BE2C (cell line): ENCODE measurements at regions not wholly inside any gene's neighbourhood (a gene's known extent, or its start where the extent isn't known, plus 50 kb on each side); places are given as distances from the start of the nearest gene placed in this dataset.

Experiments used
- DNase-seq: peaks from one replicate; pipeline ENCODE4 v3.0.0-alpha.2; 2020
- H3K27me3 ChIP-seq: fragments of 250-450 bp; sonication (Bioruptor Pico); 2 replicates; pipeline ENCODE4 v1.5.1; 2020; ENCODE audit warnings: mild to moderate bottlenecking
- H3K36me3 ChIP-seq: fragments of 250-450 bp; sonication (Bioruptor Pico); 2 replicates; pipeline ENCODE4 v1.5.1; 2020; ENCODE audit warnings: mild to moderate bottlenecking
- H3K4me1 ChIP-seq: fragments of 250-450 bp; sonication (Bioruptor Pico); 2 replicates; pipeline ENCODE4 v1.5.1; 2020
- H3K4me3 ChIP-seq: 2 replicates; pipeline ENCODE4 v1.5.1; 2011; ENCODE audit warnings: low read depth, low read length
- H3K9me3 ChIP-seq: fragments of 250-450 bp; sonication (Bioruptor Pico); 2 replicates; pipeline ENCODE4 v1.5.1; 2020
- CTCF ChIP-seq: IDR thresholded peaks from 2 replicates; pipeline ENCODE4 v1.5.1; 2012; ENCODE audit warnings: mild to moderate bottlenecking, low read depth, low read length

DNA sequence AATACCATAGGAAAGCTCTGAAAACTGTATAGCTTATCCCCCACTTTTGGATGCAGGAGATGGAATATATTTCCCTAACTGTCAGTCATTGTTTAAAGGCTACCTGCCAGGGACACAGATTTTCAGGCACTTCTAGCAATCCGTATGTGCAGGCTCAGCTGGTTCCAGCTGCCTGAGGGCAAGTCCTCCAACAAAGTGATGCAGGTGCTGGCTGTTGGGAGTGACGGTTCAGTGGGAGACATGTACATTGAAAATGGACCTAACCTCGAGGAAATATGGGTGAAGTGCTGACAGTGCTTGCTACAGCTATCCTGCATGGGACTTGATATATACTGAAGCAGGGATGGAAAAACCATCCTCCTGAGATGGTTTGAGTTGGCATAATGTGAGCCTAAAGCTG, 153.1 kb upstream of the GAP43 start:
- no peak for TF ChIP-seq CTCF
- Histone ChIP-seq H3K9me3 (no peaks in the 10 kb centered on the region), H3K4me1 (peaks cover 5% of the 10 kb centered on the region), H3K36me3 (no peaks in the 10 kb centered on the region), H3K27me3 (no peaks in the 10 kb centered on the region), H3K4me3 (no peak overlapping the region)
- peak; percentile 8 for DNase-seq

- H3K27me3 ChIP-seq, result no peaks in the 10 kb centered on the region
Observed at GRCh38 chr3:115475178-115476041, 147.9 kb upstream of the GAP43 start.

GRCh38 chr3:115476472-115476871, 146.8 kb upstream of the GAP43 start:
- no peak for TF ChIP-seq CTCF

More at GRCh38 chr3:115475178-115476041, 147.9 kb upstream of the GAP43 start:
- H3K4me1 ChIP-seq, result peaks cover 5% of the 10 kb centered on the region
- no peak overlapping the region for H3K4me3 ChIP-seq
- no peak for DNase-seq
- no peaks in the 10 kb centered on the region for H3K36me3 ChIP-seq
- TF ChIP-seq CTCF, result no peak
- H3K9me3 ChIP-seq, result no peaks in the 10 kb centered on the region

GRCh38 chr3:115478359-115478758, 145.0 kb upstream of the GAP43 start:
- Histone ChIP-seq H3K4me3 (no peak overlapping the region), H3K4me1 (no peaks in the 10 kb centered on the region; the same call in 1 of the 2 replicates), H3K27me3 (no peaks in the 10 kb centered on the region), H3K9me3 (no peaks in the 10 kb centered on the region), H3K36me3 (no peaks in the 10 kb centered on the region)
- no peak for TF ChIP-seq CTCF
- no peak for DNase-seq

More at GRCh38 chr3:115476472-115476871, 146.8 kb upstream of the GAP43 start:
- H3K27me3 ChIP-seq, result no peaks in the 10 kb centered on the region
- no peaks in the 10 kb centered on the region for H3K36me3 ChIP-seq
- H3K4me1 ChIP-seq, result peaks cover 5% of the 10 kb centered on the region
- DNase-seq, result no peak
- H3K4me3 ChIP-seq, result no peak overlapping the region
- H3K9me3 ChIP-seq, result no peaks in the 10 kb centered on the region

GRCh38 chr3:115486880-115487279, 136.4 kb upstream of the GAP43 start:
- no peaks in the 10 kb centered on the region for H3K4me1 ChIP-seq
- DNase-seq, result no peak
- no peaks in the 10 kb centered on the region for H3K27me3 ChIP-seq
- no peak for TF ChIP-seq CTCF
- no peak overlapping the region for H3K4me3 ChIP-seq
- H3K9me3 ChIP-seq, result no peaks in the 10 kb centered on the region
- H3K36me3 ChIP-seq, result no peaks in the 10 kb centered on the region

GRCh38 chr3:115487968-115488367, 135.3 kb upstream of the GAP43 start:
- no peak for DNase-seq
- no peak overlapping the region for H3K4me3 ChIP-seq
- H3K9me3 ChIP-seq, result no peaks in the 10 kb centered on the region
- no peaks in the 10 kb centered on the region for H3K4me1 ChIP-seq
- H3K36me3 ChIP-seq, result no peaks in the 10 kb centered on the region
- no peak for TF ChIP-seq CTCF
- H3K27me3 ChIP-seq, result no peaks in the 10 kb centered on the region
